ENCODE measurements at regions not wholly inside any gene's neighbourhood (a gene's known extent, or its start where the extent isn't known, plus 50 kb on each side); places are given as distances from the start of the nearest gene placed in this dataset.

DNA sequence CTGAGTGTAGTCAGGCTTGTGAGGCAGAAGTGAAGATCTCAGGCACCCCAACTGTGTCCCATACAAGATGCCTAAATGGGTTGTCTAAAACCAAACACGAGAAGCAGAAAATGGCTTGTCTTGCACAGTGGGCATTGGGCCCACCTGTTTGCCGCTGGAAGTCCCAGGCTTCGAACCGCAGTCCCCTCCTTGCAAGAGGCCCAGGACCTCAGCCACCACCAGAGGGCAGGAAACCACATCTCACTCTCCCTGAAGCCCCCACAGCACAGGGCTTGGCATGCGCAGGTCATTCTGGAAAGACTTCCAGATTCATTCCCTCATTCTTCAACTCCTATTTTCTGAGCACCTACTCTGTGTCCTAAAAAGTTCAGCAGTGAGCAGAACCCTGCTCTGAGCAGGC lies 973.7 kb downstream of the UQCRFS1 start:
- Histone ChIP-seq H3K9me3 (ENCODE audit: insufficient read depth, low read depth, low read length) (no peaks in the 10 kb centered on the region), H3K4me3 (ENCODE audit: low read length) (no peak overlapping the region), H3K9ac (ENCODE audit: low read depth, low read length) (no peak overlapping the region), H3K27me3 (ENCODE audit: insufficient read depth, low read length) (no peaks in the 10 kb centered on the region), H3K36me3 (ENCODE audit: insufficient read depth, low read length) (no peaks in the 10 kb centered on the region), H3K4me1 (ENCODE audit: insufficient read depth, low read length) (peaks cover 24% of the 10 kb centered on the region), H3K27ac (ENCODE audit: low read depth, low read length) (no peak overlapping the region)
- 72% methylated on average over 5 of the region's 5 CpGs for WGBS

- Histone ChIP-seq H3K27ac (ENCODE audit: low read depth, low read length) (no peak overlapping the region), H3K4me3 (ENCODE audit: low read length) (no peak overlapping the region), H3K9ac (ENCODE audit: low read depth, low read length) (no peak overlapping the region), H3K36me3 (ENCODE audit: insufficient read depth, low read length) (no peaks in the 10 kb centered on the region), H3K27me3 (ENCODE audit: insufficient read depth, low read length) (no peaks in the 10 kb centered on the region), H3K4me1 (ENCODE audit: insufficient read depth, low read length) (peaks cover 24% of the 10 kb centered on the region), H3K9me3 (ENCODE audit: insufficient read depth, low read depth, low read length) (no peaks in the 10 kb centered on the region)
Observed at GRCh38 chr19:28238270-28238820, 974.6 kb downstream of the UQCRFS1 start.

DNA sequence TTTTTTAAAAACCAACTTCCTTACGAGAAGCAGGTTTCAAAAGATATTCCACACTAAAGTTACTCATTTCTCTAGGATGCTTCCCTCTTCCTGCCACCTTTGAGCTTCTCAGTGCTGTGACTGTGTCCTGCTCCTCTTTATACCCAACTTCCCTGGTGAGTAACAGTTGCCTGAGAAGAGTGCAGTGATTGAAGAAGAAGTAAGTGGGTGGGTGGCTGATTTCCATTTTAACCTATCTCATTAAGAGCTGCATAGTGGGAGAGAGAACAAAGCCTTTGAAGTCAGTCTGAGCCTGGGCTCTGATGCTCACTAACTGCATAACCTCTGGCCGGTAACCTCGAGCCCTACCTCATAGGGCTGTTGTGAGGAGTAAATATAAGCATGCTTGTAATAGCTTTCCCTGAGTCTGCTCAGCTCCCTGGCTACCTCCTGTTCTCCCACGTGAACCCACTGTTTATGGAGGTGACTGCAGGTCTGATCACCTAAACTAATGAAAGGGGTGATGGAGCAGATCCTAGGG lies 977.3 kb downstream of the UQCRFS1 start:
- no peak overlapping the region for H3K27ac ChIP-seq (ENCODE audit: low read depth, low read length)
- peaks cover 24% of the 10 kb centered on the region for H3K4me1 ChIP-seq (ENCODE audit: insufficient read depth, low read length)
- no peaks in the 10 kb centered on the region for H3K9me3 ChIP-seq (ENCODE audit: insufficient read depth, low read depth, low read length)
- no peak overlapping the region for H3K4me3 ChIP-seq (ENCODE audit: low read length)
- no peak overlapping the region for H3K9ac ChIP-seq (ENCODE audit: low read depth, low read length)
- no peaks in the 10 kb centered on the region for H3K36me3 ChIP-seq (ENCODE audit: insufficient read depth, low read length)
- H3K27me3 ChIP-seq (ENCODE audit: insufficient read depth, low read length): no peaks in the 10 kb centered on the region
- WGBS: 41% methylated on average over 4 of the region's 4 CpGs

GRCh38 chr19:28234637-28235036 lies 978.3 kb downstream of the UQCRFS1 start:
- Histone ChIP-seq H3K9me3 (ENCODE audit: insufficient read depth, low read depth, low read length) (no peaks in the 10 kb centered on the region), H3K27me3 (ENCODE audit: insufficient read depth, low read length) (no peaks in the 10 kb centered on the region), H3K27ac (ENCODE audit: low read depth, low read length) (no peak overlapping the region), H3K9ac (ENCODE audit: low read depth, low read length) (no peak overlapping the region), H3K36me3 (ENCODE audit: insufficient read depth, low read length) (no peaks in the 10 kb centered on the region), H3K4me3 (ENCODE audit: low read length) (no peak overlapping the region), H3K4me1 (ENCODE audit: insufficient read depth, low read length) (peaks cover 16% of the 10 kb centered on the region)
- 71% methylated on average over 5 of the region's 6 CpGs for WGBS

DNA sequence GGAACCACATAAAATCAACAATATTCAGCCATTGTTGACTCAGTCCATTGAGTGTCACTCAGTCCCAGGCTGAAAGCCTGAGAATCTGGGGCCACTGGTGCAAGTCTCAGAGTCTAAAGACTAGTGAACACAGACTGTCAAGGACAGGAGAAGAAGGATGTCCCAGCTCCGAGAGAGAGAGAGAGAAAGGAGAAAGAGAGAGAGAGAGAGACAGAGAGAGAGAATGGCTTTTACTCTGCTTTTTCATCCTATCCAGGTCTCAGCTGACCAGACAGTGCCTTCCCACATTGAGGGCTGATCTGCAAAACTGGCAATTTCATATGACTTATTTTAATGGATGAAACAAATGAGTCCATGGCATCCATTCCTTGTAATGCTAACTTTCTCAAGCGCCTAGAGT lies 984.1 kb downstream of the UQCRFS1 start:
- H3K27ac ChIP-seq (ENCODE audit: low read depth, low read length): no peak overlapping the region
- 95% methylated on average over 2 of the region's 2 CpGs for WGBS

GRCh38 chr19:28224441-28224840 lies 988.5 kb downstream of the UQCRFS1 start:
- WGBS: 90% methylated on average over 10 of the region's 10 CpGs
- Histone ChIP-seq H3K27me3 (ENCODE audit: insufficient read depth, low read length) (no peaks in the 10 kb centered on the region), H3K4me3 (ENCODE audit: low read length) (no peak overlapping the region), H3K36me3 (ENCODE audit: insufficient read depth, low read length) (no peaks in the 10 kb centered on the region), H3K9me3 (ENCODE audit: insufficient read depth, low read depth, low read length) (no peaks in the 10 kb centered on the region), H3K9ac (ENCODE audit: low read depth, low read length) (no peak overlapping the region), H3K27ac (ENCODE audit: low read depth, low read length) (no peak overlapping the region), H3K4me1 (ENCODE audit: insufficient read depth, low read length) (no peaks in the 10 kb centered on the region)

More for the DNA sequence above, 984.1 kb downstream of the UQCRFS1 start:
- Histone ChIP-seq H3K36me3 (ENCODE audit: insufficient read depth, low read length) (no peaks in the 10 kb centered on the region), H3K9ac (ENCODE audit: low read depth, low read length) (no peak overlapping the region), H3K27me3 (ENCODE audit: insufficient read depth, low read length) (no peaks in the 10 kb centered on the region), H3K4me3 (ENCODE audit: low read length) (no peak overlapping the region), H3K4me1 (ENCODE audit: insufficient read depth, low read length) (no peaks in the 10 kb centered on the region), H3K9me3 (ENCODE audit: insufficient read depth, low read depth, low read length) (no peaks in the 10 kb centered on the region)

GRCh38 chr19:28221736-28222135 lies 991.2 kb downstream of the UQCRFS1 start:
- no peaks in the 10 kb centered on the region for H3K36me3 ChIP-seq (ENCODE audit: insufficient read depth, low read length)
- 90% methylated on average over 3 of the region's 3 CpGs for WGBS
- no peak overlapping the region for H3K27ac ChIP-seq (ENCODE audit: low read depth, low read length)
- no peaks in the 10 kb centered on the region for H3K9me3 ChIP-seq (ENCODE audit: insufficient read depth, low read depth, low read length)
- H3K27me3 ChIP-seq (ENCODE audit: insufficient read depth, low read length): no peaks in the 10 kb centered on the region
- H3K4me3 ChIP-seq (ENCODE audit: low read length): no peak overlapping the region
- H3K9ac ChIP-seq (ENCODE audit: low read depth, low read length): no peak overlapping the region
- peaks cover 2% of the 10 kb centered on the region for H3K4me1 ChIP-seq (ENCODE audit: insufficient read depth, low read length)

GRCh38 chr19:28218728-28219127 lies 994.2 kb downstream of the UQCRFS1 start:
- no peaks in the 10 kb centered on the region for H3K9me3 ChIP-seq (ENCODE audit: insufficient read depth, low read depth, low read length)
- H3K9ac ChIP-seq (ENCODE audit: low read depth, low read length): no peak overlapping the region
- H3K27ac ChIP-seq (ENCODE audit: low read depth, low read length): no peak overlapping the region
- H3K36me3 ChIP-seq (ENCODE audit: insufficient read depth, low read length): no peaks in the 10 kb centered on the region
- 75% methylated on average over 5 of the region's 5 CpGs for WGBS
- H3K27me3 ChIP-seq (ENCODE audit: insufficient read depth, low read length): no peaks in the 10 kb centered on the region
- no peak overlapping the region for H3K4me3 ChIP-seq (ENCODE audit: low read length)
- H3K4me1 ChIP-seq (ENCODE audit: insufficient read depth, low read length): peaks cover 12% of the 10 kb centered on the region

DNA sequence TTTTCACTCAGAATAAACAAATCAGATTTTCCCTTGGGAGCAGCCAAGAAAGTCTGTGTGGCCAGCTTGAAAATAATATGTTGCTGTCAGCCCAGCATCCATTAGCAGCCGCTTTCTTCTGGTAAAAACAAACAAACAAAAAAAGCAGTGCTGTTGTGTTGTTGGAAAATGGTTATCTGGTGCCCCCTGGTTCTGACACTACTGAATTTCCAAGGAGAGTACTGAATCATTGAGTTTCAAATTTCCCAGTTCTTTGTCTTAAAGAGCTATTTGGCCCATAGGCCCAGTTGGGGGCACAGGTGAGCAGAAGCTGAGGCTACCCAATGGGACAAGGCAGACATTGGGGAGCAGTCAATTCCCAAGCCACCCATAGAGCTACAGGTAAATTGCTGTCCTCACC lies 995.9 kb downstream of the UQCRFS1 start:
- no peaks in the 10 kb centered on the region for H3K9me3 ChIP-seq (ENCODE audit: insufficient read depth, low read depth, low read length)

GRCh38 chr19:28213470-28214082 lies 999.4 kb downstream of the UQCRFS1 start:
- Histone ChIP-seq H3K27me3 (ENCODE audit: insufficient read depth, low read length) (no peaks in the 10 kb centered on the region), H3K4me3 (ENCODE audit: low read length) (no peak overlapping the region), H3K9ac (ENCODE audit: low read depth, low read length) (no peak overlapping the region), H3K4me1 (ENCODE audit: insufficient read depth, low read length) (peaks cover 12% of the 10 kb centered on the region), H3K9me3 (ENCODE audit: insufficient read depth, low read depth, low read length) (no peaks in the 10 kb centered on the region), H3K36me3 (ENCODE audit: insufficient read depth, low read length) (no peaks in the 10 kb centered on the region), H3K27ac (ENCODE audit: low read depth, low read length) (no peak overlapping the region)
- WGBS: 93% methylated on average over 6 of the region's 6 CpGs

More for the DNA sequence above, 995.9 kb downstream of the UQCRFS1 start:
- Histone ChIP-seq H3K4me3 (ENCODE audit: low read length) (no peak overlapping the region), H3K27me3 (ENCODE audit: insufficient read depth, low read length) (no peaks in the 10 kb centered on the region), H3K9ac (ENCODE audit: low read depth, low read length) (no peak overlapping the region), H3K27ac (ENCODE audit: low read depth, low read length) (no peak overlapping the region), H3K4me1 (ENCODE audit: insufficient read depth, low read length) (peaks cover 12% of the 10 kb centered on the region), H3K36me3 (ENCODE audit: insufficient read depth, low read length) (no peaks in the 10 kb centered on the region)
- WGBS: 14% methylated on average over 1 of the region's 1 CpG

GRCh38 chr19:28210886-28211285 lies 1002.1 kb downstream of the UQCRFS1 start:
- Histone ChIP-seq H3K4me3 (ENCODE audit: low read length) (no peak overlapping the region), H3K27me3 (ENCODE audit: insufficient read depth, low read length) (no peaks in the 10 kb centered on the region), H3K9me3 (ENCODE audit: insufficient read depth, low read depth, low read length) (no peaks in the 10 kb centered on the region), H3K27ac (ENCODE audit: low read depth, low read length) (no peak overlapping the region), H3K36me3 (ENCODE audit: insufficient read depth, low read length) (no peaks in the 10 kb centered on the region), H3K9ac (ENCODE audit: low read depth, low read length) (no peak overlapping the region), H3K4me1 (ENCODE audit: insufficient read depth, low read length) (peaks cover 1% of the 10 kb centered on the region; the same call in 1 of the 2 replicates)
- whole genome bisulfite sequencing: 84% methylated on average over 2 of the region's 2 CpGs
